ENCODE measurements at regions not wholly inside any gene's neighbourhood (a gene's known extent, or its start where the extent isn't known, plus 50 kb on each side); places are given as distances from the start of the nearest gene placed in this dataset.

- TF ChIP-seq CTCF (conservative IDR thresholded peaks at IDR 0.05) = peak; percentile 51
- H3K27ac Mint-ChIP-seq (ENCODE audit: unreplicated experiment) = no peak overlapping the region
- peaks cover 52% of the 10 kb centered on the region for H3K27me3 Mint-ChIP-seq (ENCODE audit: low read depth)
- peaks cover 10% of the 10 kb centered on the region for H3K9me3 Mint-ChIP-seq
- H3K36me3 Mint-ChIP-seq (ENCODE audit: low read depth) = no peaks in the 10 kb centered on the region
- no peaks in the 10 kb centered on the region for H3K4me1 Mint-ChIP-seq
- H3K4me3 Mint-ChIP-seq = no peak overlapping the region
- no peak for DNase-seq (ENCODE audit: low read depth, low spot score)
These were observed 132.1 kb upstream of the CXCL13 start for GRCh38 chr4:77473509-77473908.

GRCh38 chr4:77481856-77482255 is 123.8 kb upstream of the CXCL13 start:
- Mint-ChIP-seq H3K9me3 (peaks cover 6% of the 10 kb centered on the region), H3K27me3 (ENCODE audit: low read depth) (peaks cover 35% of the 10 kb centered on the region), H3K27ac (ENCODE audit: unreplicated experiment) (no peak overlapping the region), H3K4me1 (no peaks in the 10 kb centered on the region), H3K4me3 (no peak overlapping the region), H3K36me3 (ENCODE audit: low read depth) (no peaks in the 10 kb centered on the region)
- no peak for TF ChIP-seq CTCF (conservative IDR thresholded peaks at IDR 0.05)
- no peak for DNase-seq (ENCODE audit: low read depth, low spot score)

- H3K9me3 Mint-ChIP-seq = no peaks in the 10 kb centered on the region
- H3K36me3 Mint-ChIP-seq (ENCODE audit: low read depth) = no peaks in the 10 kb centered on the region
- H3K27ac Mint-ChIP-seq (ENCODE audit: unreplicated experiment) = no peak overlapping the region
- peaks cover 11% of the 10 kb centered on the region for H3K27me3 Mint-ChIP-seq (ENCODE audit: low read depth)
- no peak overlapping the region for H3K4me3 Mint-ChIP-seq
- no peak for DNase-seq (ENCODE audit: low read depth, low spot score)
- H3K4me1 Mint-ChIP-seq = no peaks in the 10 kb centered on the region
- no peak for TF ChIP-seq CTCF (conservative IDR thresholded peaks at IDR 0.05)
These were observed 116.7 kb upstream of the CXCL13 start for GRCh38 chr4:77488882-77489281.

- DNase-seq (ENCODE audit: low read depth, low spot score) = no peak
- Mint-ChIP-seq H3K9me3 (peaks cover 13% of the 10 kb centered on the region), H3K36me3 (ENCODE audit: low read depth) (no peaks in the 10 kb centered on the region), H3K27me3 (ENCODE audit: low read depth) (no peaks in the 10 kb centered on the region), H3K4me1 (no peaks in the 10 kb centered on the region), H3K4me3 (no peak overlapping the region), H3K27ac (ENCODE audit: unreplicated experiment) (no peak overlapping the region)
- no peak for TF ChIP-seq CTCF (conservative IDR thresholded peaks at IDR 0.05)
These were observed 112.4 kb upstream of the CXCL13 start for GRCh38 chr4:77493120-77493752.

GRCh38 chr4:77493829-77494551 is 111.6 kb upstream of the CXCL13 start:
- TF ChIP-seq CTCF (conservative IDR thresholded peaks at IDR 0.05) = no peak
- H3K4me3 Mint-ChIP-seq = no peak overlapping the region
- no peak for DNase-seq (ENCODE audit: low read depth, low spot score)
- H3K4me1 Mint-ChIP-seq = no peaks in the 10 kb centered on the region
- peaks cover 13% of the 10 kb centered on the region for H3K9me3 Mint-ChIP-seq
- no peaks in the 10 kb centered on the region for H3K27me3 Mint-ChIP-seq (ENCODE audit: low read depth)
- H3K36me3 Mint-ChIP-seq (ENCODE audit: low read depth) = no peaks in the 10 kb centered on the region
- H3K27ac Mint-ChIP-seq (ENCODE audit: unreplicated experiment) = no peak overlapping the region
